ENCODE measurements at regions not wholly inside any gene's neighbourhood (a gene's known extent, or its start where the extent isn't known, plus 50 kb on each side); places are given as distances from the start of the nearest gene placed in this dataset.

GRCh38 chr4:13171292-13172057, 312.7 kb downstream of the RAB28 start:
- no peak overlapping the region for H3K27ac ChIP-seq (ENCODE audit: low read depth in 2 of 2, low read length in 1 of 2)
- no peaks in the 10 kb centered on the region for H3K79me2 ChIP-seq (ENCODE audit: insufficient read depth)
- H3K36me3 ChIP-seq (replicated peaks in 1 of 2; ENCODE audit: control insufficient read depth in 1 of 2, insufficient read depth in 2 of 2, low read length in 1 of 2): no peaks in the 10 kb centered on the region
- H3K4me1 ChIP-seq (ENCODE audit: control insufficient read depth in 1 of 2, insufficient read depth in 2 of 2, low read depth in 1 of 2, low read length in 1 of 2): peaks cover 0 to under 1% of the 10 kb centered on the region in 2 experiments; a peak in 1 of 4 replicates
- no peaks in the 10 kb centered on the region for H4K20me1 ChIP-seq (ENCODE audit: insufficient read depth)
- no peak overlapping the region for H2AFZ ChIP-seq (ENCODE audit: low read depth)
- H3K9me2 ChIP-seq: no peaks in the 10 kb centered on the region
- no peaks in the 10 kb centered on the region for H3K9me3 ChIP-seq
- 44% methylated on average over 5 of the region's 5 CpGs for WGBS (ENCODE audit: low lambda C conversion rate)
- ChIA-PET POLR2A (no interaction called here), CTCF (no interaction called here)
- no peaks in the 10 kb centered on the region for H3F3A ChIP-seq (replicated peaks; ENCODE audit: insufficient read depth)
- H3K4me3 ChIP-seq (ENCODE audit: low read depth in 2 of 2, low read length in 1 of 2): no peak overlapping the region
- TF ChIP-seq, protein P1, sequence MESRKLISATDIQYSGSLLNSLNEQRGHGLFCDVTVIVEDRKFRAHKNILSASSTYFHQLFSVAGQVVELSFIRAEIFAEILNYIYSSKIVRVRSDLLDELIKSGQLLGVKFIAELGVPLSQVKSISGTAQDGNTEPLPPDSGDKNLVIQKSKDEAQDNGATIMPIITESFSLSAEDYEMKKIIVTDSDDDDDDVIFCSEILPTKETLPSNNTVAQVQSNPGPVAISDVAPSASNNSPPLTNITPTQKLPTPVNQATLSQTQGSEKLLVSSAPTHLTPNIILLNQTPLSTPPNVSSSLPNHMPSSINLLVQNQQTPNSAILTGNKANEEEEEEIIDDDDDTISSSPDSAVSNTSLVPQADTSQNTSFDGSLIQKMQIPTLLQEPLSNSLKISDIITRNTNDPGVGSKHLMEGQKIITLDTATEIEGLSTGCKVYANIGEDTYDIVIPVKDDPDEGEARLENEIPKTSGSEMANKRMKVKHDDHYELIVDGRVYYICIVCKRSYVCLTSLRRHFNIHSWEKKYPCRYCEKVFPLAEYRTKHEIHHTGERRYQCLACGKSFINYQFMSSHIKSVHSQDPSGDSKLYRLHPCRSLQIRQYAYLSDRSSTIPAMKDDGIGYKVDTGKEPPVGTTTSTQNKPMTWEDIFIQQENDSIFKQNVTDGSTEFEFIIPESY (IDR thresholded peaks at IDR 0.05; ENCODE audit: borderline replicate concordance, low read depth): no peak
- TF ChIP-seq, protein P2, sequence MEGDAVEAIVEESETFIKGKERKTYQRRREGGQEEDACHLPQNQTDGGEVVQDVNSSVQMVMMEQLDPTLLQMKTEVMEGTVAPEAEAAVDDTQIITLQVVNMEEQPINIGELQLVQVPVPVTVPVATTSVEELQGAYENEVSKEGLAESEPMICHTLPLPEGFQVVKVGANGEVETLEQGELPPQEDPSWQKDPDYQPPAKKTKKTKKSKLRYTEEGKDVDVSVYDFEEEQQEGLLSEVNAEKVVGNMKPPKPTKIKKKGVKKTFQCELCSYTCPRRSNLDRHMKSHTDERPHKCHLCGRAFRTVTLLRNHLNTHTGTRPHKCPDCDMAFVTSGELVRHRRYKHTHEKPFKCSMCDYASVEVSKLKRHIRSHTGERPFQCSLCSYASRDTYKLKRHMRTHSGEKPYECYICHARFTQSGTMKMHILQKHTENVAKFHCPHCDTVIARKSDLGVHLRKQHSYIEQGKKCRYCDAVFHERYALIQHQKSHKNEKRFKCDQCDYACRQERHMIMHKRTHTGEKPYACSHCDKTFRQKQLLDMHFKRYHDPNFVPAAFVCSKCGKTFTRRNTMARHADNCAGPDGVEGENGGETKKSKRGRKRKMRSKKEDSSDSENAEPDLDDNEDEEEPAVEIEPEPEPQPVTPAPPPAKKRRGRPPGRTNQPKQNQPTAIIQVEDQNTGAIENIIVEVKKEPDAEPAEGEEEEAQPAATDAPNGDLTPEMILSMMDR (IDR thresholded peaks at IDR 0.05): no peak
- TF ChIP-seq NFIC (IDR thresholded peaks at IDR 0.05; ENCODE audit: borderline replicate concordance) (no peak), MEF2A (IDR thresholded peaks at IDR 0.05; ENCODE audit: borderline replicate concordance, low read depth) (no peak), RXRA (IDR thresholded peaks at IDR 0.05; ENCODE audit: borderline replicate concordance, low read depth) (no peak), ELF1 (IDR thresholded peaks at IDR 0.05) (no peak)
- TF ChIP-seq, protein P3, sequence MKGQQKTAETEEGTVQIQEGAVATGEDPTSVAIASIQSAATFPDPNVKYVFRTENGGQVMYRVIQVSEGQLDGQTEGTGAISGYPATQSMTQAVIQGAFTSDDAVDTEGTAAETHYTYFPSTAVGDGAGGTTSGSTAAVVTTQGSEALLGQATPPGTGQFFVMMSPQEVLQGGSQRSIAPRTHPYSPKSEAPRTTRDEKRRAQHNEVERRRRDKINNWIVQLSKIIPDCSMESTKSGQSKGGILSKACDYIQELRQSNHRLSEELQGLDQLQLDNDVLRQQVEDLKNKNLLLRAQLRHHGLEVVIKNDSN (IDR thresholded peaks at IDR 0.05; ENCODE audit: borderline replicate concordance, low read depth): no peak
- no peak overlapping the region for H3K9ac ChIP-seq
- DNase-seq: no peak
- no peak overlapping the region for H3K4me2 ChIP-seq
- no peaks in the 10 kb centered on the region for H3K27me3 ChIP-seq (ENCODE audit: insufficient read depth)

- H3K36me3 ChIP-seq (replicated peaks in 1 of 2; ENCODE audit: control insufficient read depth in 1 of 2, insufficient read depth in 2 of 2, low read length in 1 of 2): no peaks in the 10 kb centered on the region
- no peaks in the 10 kb centered on the region for H3K79me2 ChIP-seq (ENCODE audit: insufficient read depth)
- no peaks in the 10 kb centered on the region for H3K27me3 ChIP-seq (ENCODE audit: insufficient read depth)
- ChIA-PET POLR2A (no interaction called here), CTCF (interaction anchor here (0.5 kb wide), 1 partner anchor 126 kb away, joined by 3 read pairs; no protein-coding TSS in a partner anchor)
- DNase-seq: no peak
- H3K4me3 ChIP-seq (ENCODE audit: low read depth in 2 of 2, low read length in 1 of 2): no peak overlapping the region
- no peaks in the 10 kb centered on the region for H3F3A ChIP-seq (replicated peaks; ENCODE audit: insufficient read depth)
- H3K4me1 ChIP-seq (ENCODE audit: control insufficient read depth in 1 of 2, insufficient read depth in 2 of 2, low read depth in 1 of 2, low read length in 1 of 2): no peaks in the 10 kb centered on the region
- H4K20me1 ChIP-seq (ENCODE audit: insufficient read depth): no peaks in the 10 kb centered on the region
- WGBS (ENCODE audit: low lambda C conversion rate): 22% methylated on average over 3 of the region's 3 CpGs
- H3K9me2 ChIP-seq: no peaks in the 10 kb centered on the region
- H3K9me3 ChIP-seq: no peaks in the 10 kb centered on the region
- H2AFZ ChIP-seq (ENCODE audit: low read depth): no peak overlapping the region
- H3K27ac ChIP-seq (ENCODE audit: low read depth in 2 of 2, low read length in 1 of 2): no peak overlapping the region
- H3K9ac ChIP-seq: no peak overlapping the region
- no peak overlapping the region for H3K4me2 ChIP-seq
- TF ChIP-seq CHD2 (IDR thresholded peaks at IDR 0.05; ENCODE audit: low read length, partially characterized antibody) (no peak), TCF12 (IDR thresholded peaks at IDR 0.05) (no peak), MEF2A (IDR thresholded peaks at IDR 0.05; ENCODE audit: borderline replicate concordance, low read depth) (no peak), TAF1 (IDR thresholded peaks at IDR 0.05; ENCODE audit: borderline replicate concordance, low read depth, low read length) (no peak), RXRA (IDR thresholded peaks at IDR 0.05; ENCODE audit: borderline replicate concordance, low read depth) (no peak), JUND (IDR thresholded peaks at IDR 0.05) (no peak), YY1 (IDR thresholded peaks at IDR 0.05; ENCODE audit: low read depth) (no peak), FOXM1 (IDR thresholded peaks at IDR 0.05; ENCODE audit: low read depth) (no peak)
- TF ChIP-seq, protein P2 (IDR thresholded peaks at IDR 0.05): no peak
- TF ChIP-seq, protein P4, sequence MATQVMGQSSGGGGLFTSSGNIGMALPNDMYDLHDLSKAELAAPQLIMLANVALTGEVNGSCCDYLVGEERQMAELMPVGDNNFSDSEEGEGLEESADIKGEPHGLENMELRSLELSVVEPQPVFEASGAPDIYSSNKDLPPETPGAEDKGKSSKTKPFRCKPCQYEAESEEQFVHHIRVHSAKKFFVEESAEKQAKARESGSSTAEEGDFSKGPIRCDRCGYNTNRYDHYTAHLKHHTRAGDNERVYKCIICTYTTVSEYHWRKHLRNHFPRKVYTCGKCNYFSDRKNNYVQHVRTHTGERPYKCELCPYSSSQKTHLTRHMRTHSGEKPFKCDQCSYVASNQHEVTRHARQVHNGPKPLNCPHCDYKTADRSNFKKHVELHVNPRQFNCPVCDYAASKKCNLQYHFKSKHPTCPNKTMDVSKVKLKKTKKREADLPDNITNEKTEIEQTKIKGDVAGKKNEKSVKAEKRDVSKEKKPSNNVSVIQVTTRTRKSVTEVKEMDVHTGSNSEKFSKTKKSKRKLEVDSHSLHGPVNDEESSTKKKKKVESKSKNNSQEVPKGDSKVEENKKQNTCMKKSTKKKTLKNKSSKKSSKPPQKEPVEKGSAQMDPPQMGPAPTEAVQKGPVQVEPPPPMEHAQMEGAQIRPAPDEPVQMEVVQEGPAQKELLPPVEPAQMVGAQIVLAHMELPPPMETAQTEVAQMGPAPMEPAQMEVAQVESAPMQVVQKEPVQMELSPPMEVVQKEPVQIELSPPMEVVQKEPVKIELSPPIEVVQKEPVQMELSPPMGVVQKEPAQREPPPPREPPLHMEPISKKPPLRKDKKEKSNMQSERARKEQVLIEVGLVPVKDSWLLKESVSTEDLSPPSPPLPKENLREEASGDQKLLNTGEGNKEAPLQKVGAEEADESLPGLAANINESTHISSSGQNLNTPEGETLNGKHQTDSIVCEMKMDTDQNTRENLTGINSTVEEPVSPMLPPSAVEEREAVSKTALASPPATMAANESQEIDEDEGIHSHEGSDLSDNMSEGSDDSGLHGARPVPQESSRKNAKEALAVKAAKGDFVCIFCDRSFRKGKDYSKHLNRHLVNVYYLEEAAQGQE (IDR thresholded peaks at IDR 0.05; ENCODE audit: low read depth, low read length): no peak
Measured at GRCh38 chr4:13169731-13170525, 314.2 kb downstream of the RAB28 start.
